ENCODE measurements at regions not wholly inside any gene's neighbourhood (a gene's known extent, or its start where the extent isn't known, plus 50 kb on each side); places are given as distances from the start of the nearest gene placed in this dataset.

DNA sequence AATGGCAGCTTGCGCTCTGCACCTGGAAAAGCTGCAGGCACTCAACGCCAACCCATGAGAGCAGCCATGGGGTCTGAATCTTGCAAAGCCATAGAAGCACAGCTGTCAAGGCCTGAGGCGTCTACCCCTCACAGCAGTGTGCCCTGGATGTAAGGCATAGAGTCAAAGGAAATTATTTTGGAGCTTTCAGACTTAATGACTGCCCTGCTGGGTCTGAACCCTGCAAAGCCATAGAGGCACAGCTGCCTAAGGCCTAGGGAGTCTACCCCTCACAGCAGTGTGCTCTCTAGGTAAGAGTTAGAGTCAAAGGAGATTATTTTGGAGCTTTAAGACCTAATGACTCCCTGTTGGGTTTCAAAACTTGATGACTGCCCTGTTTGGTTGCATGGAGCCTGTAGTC, 706.9 kb upstream of the VSTM2A start:
- no peak for TF ChIP-seq EZH2 (IDR thresholded peaks at IDR 0.05)
- no peak for TF ChIP-seq POLR2AphosphoS5 (IDR thresholded peaks at IDR 0.05; ENCODE audit: borderline replicate concordance, low read depth, low read length)
- no peak for TF ChIP-seq FOXP2 (optimal IDR thresholded peaks at IDR 0.05; ENCODE audit: control extremely low read depth, extremely low read length, insufficient read depth)
